GM12878 (cell line): ENCODE measurements at regions not wholly inside any gene's neighbourhood (a gene's known extent, or its start where the extent isn't known, plus 50 kb on each side); places are given as distances from the start of the nearest gene placed in this dataset.

Experiments used
- ATAC-seq: fragments of 200-7000 bp; cut with Tn5 transposase; 3 replicates; pipeline ENCODE4 v1.9.1; 2020; ENCODE audit warnings: mild to moderate bottlenecking, moderate library complexity
- BruUV-seq: library from RNA; stranded (reverse); fragments of 400-500 nt; replicated peaks from 2 replicates; lab custom pipeline; 2021; lab: Mats Ljungman, UMichigan
- CTCF ChIA-PET: fragments of 300-600 bp; sonication (Branson Sonifier 250); formaldehyde crosslinking; extraction: SDS; loops from one replicate; lab custom pipeline; 2021; ENCODE audit warnings: inconsistent platforms; lab: Yijun Ruan, JAX
- POLR2A ChIA-PET: fragments of 350-600 bp; formaldehyde crosslinking; extraction: SDS; loops from one replicate; lab custom pipeline; 2021; ENCODE audit warnings: inconsistent platforms; lab: Charles Lee
- RAD21 ChIA-PET: fragments of 300-600 bp; sonication (Branson Sonifier 250); formaldehyde crosslinking; loops from one replicate; lab custom pipeline; 2023; ENCODE audit warnings: antibody characterized with exemption; ENCODE audit not compliant: unreplicated experiment; lab: Charles Lee
- SMC1A ChIA-PET: fragments of 300-600 bp; sonication (Branson Sonifier 250); formaldehyde crosslinking; loops from one replicate; lab custom pipeline; 2023; ENCODE audit not compliant: unreplicated experiment, uncharacterized antibody; lab: Charles Lee
- DNase-seq: peaks from one replicate; pipeline ENCODE4 v3.0.0-alpha.2; 2011; ENCODE audit warnings: low read depth, low spot score
- FAIRE-seq: peaks from 3 replicates; lab custom pipeline; 2011; peaks lifted over from hg19 to GRCh38; lab: Jason Lieb, UNC
- H2AFZ ChIP-seq: 2 replicates; pipeline ENCODE4 v1.6.0; 2011; ENCODE audit warnings: low read depth, low read length, control low read depth; ENCODE audit not compliant: control insufficient read depth
- H3K27ac ChIP-seq: 2 replicates; pipeline ENCODE4 v1.5.1; 2011; ENCODE audit warnings: control low read depth; ENCODE audit not compliant: control insufficient read depth, insufficient read depth
- H3K27me3 ChIP-seq, 2 experiments: replicated peaks in 1 of 2; 2 replicates each; pipeline versions ENCODE4 v1.6.0 to v1.6.1; 2011; ENCODE audit warnings: low read length in 1 of 2; ENCODE audit not compliant: control insufficient read depth in 2 of 2, insufficient read depth in 2 of 2
- H3K36me3 ChIP-seq, 2 experiments: 2 replicates each; pipeline ENCODE4 v1.5.1; 2011; ENCODE audit warnings: low read length in 1 of 2; ENCODE audit not compliant: control insufficient read depth in 2 of 2, insufficient read depth in 2 of 2
- H3K4me1 ChIP-seq: 2 replicates; pipeline ENCODE4 v1.6.1; 2011; ENCODE audit warnings: mild to moderate bottlenecking, low read length, moderate library complexity, mixed read lengths; ENCODE audit not compliant: control insufficient read depth, insufficient read depth
- H3K4me2 ChIP-seq: 2 replicates; pipeline ENCODE4 v1.6.0; 2011; ENCODE audit warnings: control low read depth; ENCODE audit not compliant: control insufficient read depth, insufficient read depth
- H3K4me3 ChIP-seq: fragments of 200-600 bp; sonication (generic); 2 replicates; pipeline ENCODE4 v1.5.1; 2016
- H3K79me2 ChIP-seq: 2 replicates; pipeline ENCODE4 v1.6.0; 2011; ENCODE audit warnings: low read length; ENCODE audit not compliant: control insufficient read depth, insufficient read depth
- H3K9ac ChIP-seq: 2 replicates; pipeline ENCODE4 v1.8.0; 2011; ENCODE audit warnings: low read length, control low read depth, mixed read lengths; ENCODE audit not compliant: control insufficient read depth, insufficient read depth
- H3K9me3 ChIP-seq: replicated peaks from 3 replicates; pipeline ENCODE4 v1.5.1; 2011; ENCODE audit warnings: mild to moderate bottlenecking, low read length; ENCODE audit not compliant: control insufficient read depth, insufficient read depth
- H4K20me1 ChIP-seq: 2 replicates; pipeline ENCODE4 v1.6.0; 2011; ENCODE audit not compliant: control insufficient read depth, insufficient read depth
- BMI1 ChIP-seq: fragments of 450-650 bp; IDR thresholded peaks from 2 replicates; pipeline ENCODE4 v1.6.1; 2016; ENCODE audit warnings: mild to moderate bottlenecking, moderate library complexity, borderline replicate concordance
- CREM ChIP-seq: IDR thresholded peaks from 2 replicates; pipeline ENCODE4 v1.6.1; 2014; ENCODE audit warnings: antibody characterized with exemption, low read depth
- EGR1 ChIP-seq, 2 experiments: IDR thresholded peaks; 1 replicate in 1 of 2; 2 replicates in 1 of 2; pipeline ENCODE4 v1.6.1; 2011 to 2012; ENCODE audit warnings: low read depth in 2 of 2, low read length in 2 of 2, borderline replicate concordance in 1 of 2, mild to moderate bottlenecking in 1 of 2, moderate library complexity in 1 of 2
- HDAC6 ChIP-seq: fragments of 200-600 bp; sonication (generic); IDR thresholded peaks from one replicate; pipeline ENCODE4 v1.8.0; 2017; ENCODE audit warnings: antibody characterized with exemption; ENCODE audit not compliant: unreplicated experiment
- MYB ChIP-seq: fragments of 150-350 bp; IDR thresholded peaks from 2 replicates; pipeline ENCODE4 v1.6.1; 2014; ENCODE audit warnings: mild to moderate bottlenecking, low read depth, low read length, borderline replicate concordance
- NFIC ChIP-seq: IDR thresholded peaks from 2 replicates; pipeline ENCODE4 v1.6.1; 2012; ENCODE audit warnings: low read depth, mild to moderate bottlenecking, inconsistent platforms, low read length, moderate library complexity
- NFYB ChIP-seq: IDR thresholded peaks from 2 replicates; pipeline ENCODE4 v1.6.1; 2011; ENCODE audit warnings: low read depth, mild to moderate bottlenecking, low read length, improper control_type of control experiment, moderate library complexity; ENCODE audit not compliant: insufficient read depth
- PAX5 ChIP-seq: IDR thresholded peaks from 2 replicates; pipeline ENCODE4 v1.6.1; 2011; ENCODE audit warnings: low read depth, low read length, borderline replicate concordance
- SKIL ChIP-seq: fragments of 450-650 bp; IDR thresholded peaks from 2 replicates; pipeline ENCODE4 v1.6.1; 2017; ENCODE audit warnings: mild to moderate bottlenecking, low read depth, inconsistent platforms; ENCODE audit not compliant: poor library complexity, severe bottlenecking
- SMARCA5 ChIP-seq: fragments of 450-650 bp; IDR thresholded peaks from 2 replicates; pipeline ENCODE4 v1.6.1; 2017; ENCODE audit warnings: mild to moderate bottlenecking
- ZBED1 ChIP-seq: IDR thresholded peaks from 2 replicates; pipeline ENCODE4 v1.6.1; 2016; ENCODE audit warnings: borderline replicate concordance
- ZBTB33 ChIP-seq: fragments of 450-650 bp; IDR thresholded peaks from 2 replicates; pipeline ENCODE4 v1.6.1; 2017; ENCODE audit warnings: mild to moderate bottlenecking
- ZBTB4 ChIP-seq: fragments of 450-650 bp; formaldehyde crosslinking; IDR thresholded peaks from 2 replicates; pipeline ENCODE4 v1.4.0; 2022; ENCODE audit warnings: mild to moderate bottlenecking, moderate library complexity
- ZNF217 ChIP-seq: fragments of 450-650 bp; IDR thresholded peaks from 2 replicates; pipeline ENCODE4 v1.6.1; 2017; ENCODE audit warnings: antibody characterized with exemption, mild to moderate bottlenecking
- ZNF24 ChIP-seq: fragments of 450-650 bp; IDR thresholded peaks from 2 replicates; pipeline ENCODE4 v1.6.1; 2017; ENCODE audit warnings: antibody characterized with exemption, mild to moderate bottlenecking
- ZNF622 ChIP-seq: fragments of 450-650 bp; IDR thresholded peaks from 2 replicates; pipeline ENCODE4 v1.6.1; 2017; ENCODE audit warnings: mild to moderate bottlenecking, inconsistent platforms
- in situ Hi-C: fragments of 300-500 bp; cut with MboI; formaldehyde crosslinking; loops from 9 replicates; pipeline ENCODE4 v1.14.3; 2018; ENCODE audit warnings: mixed read lengths
- intact Hi-C: fragments of 100-400 bp; cut with micrococcal nuclease; formaldehyde crosslinking; loops from one replicate; pipeline ENCODE4 v1.14.2; 2022; ENCODE audit not compliant: unreplicated experiment

GRCh38 chr3:22392859-22393258 is 641.8 kb upstream of the ZNF385D start:
- Histone ChIP-seq H3K36me3 (no peaks in the 10 kb centered on the region), H3K27me3 (no peaks in the 10 kb centered on the region), H3K9ac (no peak overlapping the region), H2AFZ (no peak overlapping the region), H3K4me1 (no peaks in the 10 kb centered on the region), H3K4me2 (no peak overlapping the region), H3K4me3 (no peak overlapping the region), H3K79me2 (no peaks in the 10 kb centered on the region), H3K9me3 (no peaks in the 10 kb centered on the region), H3K27ac (no peak overlapping the region), H4K20me1 (no peaks in the 10 kb centered on the region)
- ATAC-seq (no peak), DNase-seq (no peak), FAIRE-seq (no peak)
- RAD21 ChIA-PET, result no interaction called here
- in situ Hi-C loops, result no loop called here
- no peak for TF ChIP-seq ZBTB33
- TF ChIP-seq ZNF24, result no peak
- TF ChIP-seq NFYB, result no peak
- no peak for TF ChIP-seq ZBED1
- TF ChIP-seq CREM, result no peak
- no peak for TF ChIP-seq SKIL
- no peak for TF ChIP-seq HDAC6
- no peak for TF ChIP-seq ZNF622
- TF ChIP-seq ZNF217, result no peak
- no peak for TF ChIP-seq SMARCA5
- no peak for TF ChIP-seq BMI1
- no peak for TF ChIP-seq MYB
- no peak for TF ChIP-seq PAX5
- TF ChIP-seq EGR1 (IDR thresholded peaks at IDR 0.05; ENCODE audit: borderline replicate concordance in 1 of 2, low read depth in 2 of 2, low read length in 2 of 2), result no peak
- no peak for TF ChIP-seq ZBTB4 (CRISPR knock-in tag)
- no peak for TF ChIP-seq NFIC
- BruUV-seq, result no TSS peak
- POLR2A ChIA-PET, result no interaction called here
- CTCF ChIA-PET, result no interaction called here
- intact Hi-C loops, result no loop called here
- SMC1A ChIA-PET, result no interaction called here
